Glutamatergic neuron (in vitro differentiated cells): ENCODE measurements at regions not wholly inside any gene's neighbourhood (a gene's known extent, or its start where the extent isn't known, plus 50 kb on each side); places are given as distances from the start of the nearest gene placed in this dataset.

ENCODE experiments used
- DNase-seq: peaks from one replicate; pipeline ENCODE4 v3.0.0; 2022
- H3K27ac Mint-ChIP-seq: one replicate; pipeline ENCODE4 v1.8.0; 2020; ENCODE audit warnings: mild to moderate bottlenecking, mixed read lengths, inconsistent platforms; ENCODE audit not compliant: unreplicated experiment
- H3K27me3 Mint-ChIP-seq: one replicate; pipeline ENCODE4 v1.8.0; 2020; ENCODE audit warnings: mild to moderate bottlenecking, moderate library complexity, mixed read lengths, inconsistent platforms; ENCODE audit not compliant: unreplicated experiment
- H3K36me3 Mint-ChIP-seq: one replicate; pipeline ENCODE4 v1.8.0; 2020; ENCODE audit warnings: mild to moderate bottlenecking, mixed read lengths, inconsistent platforms; ENCODE audit not compliant: unreplicated experiment
- H3K4me1 Mint-ChIP-seq: one replicate; pipeline ENCODE4 v1.8.0; 2020; ENCODE audit warnings: mild to moderate bottlenecking, low read depth, mixed read lengths, inconsistent platforms; ENCODE audit not compliant: unreplicated experiment
- H3K4me3 Mint-ChIP-seq: one replicate; pipeline ENCODE4 v1.8.0; 2020; ENCODE audit warnings: mild to moderate bottlenecking, mixed read lengths, inconsistent platforms; ENCODE audit not compliant: unreplicated experiment
- H3K9me3 Mint-ChIP-seq: one replicate; pipeline ENCODE4 v1.8.0; 2020; ENCODE audit warnings: mild to moderate bottlenecking, moderate library complexity, mixed read lengths, inconsistent platforms; ENCODE audit not compliant: unreplicated experiment
- TF ChIP-seq, protein P1 (sequence below): fragments of 200-600 bp; sonication (generic); IDR thresholded peaks from one replicate; pipeline ENCODE4 v1.5.0; 2021; ENCODE audit not compliant: partially characterized antibody, unreplicated experiment

GRCh38 chr3:13123013-13123654 lies 49.9 kb upstream of the IQSEC1 start:
- no peak overlapping the region for H3K4me3 Mint-ChIP-seq

More at GRCh38 chr3:13123013-13123654, 49.9 kb upstream of the IQSEC1 start:
- Mint-ChIP-seq H3K9me3 (no peaks in the 10 kb centered on the region), H3K4me1 (no peaks in the 10 kb centered on the region), H3K27me3 (no peaks in the 10 kb centered on the region), H3K36me3 (no peaks in the 10 kb centered on the region), H3K27ac (no peak overlapping the region)
- DNase-seq: no peak
- TF ChIP-seq, protein P1, sequence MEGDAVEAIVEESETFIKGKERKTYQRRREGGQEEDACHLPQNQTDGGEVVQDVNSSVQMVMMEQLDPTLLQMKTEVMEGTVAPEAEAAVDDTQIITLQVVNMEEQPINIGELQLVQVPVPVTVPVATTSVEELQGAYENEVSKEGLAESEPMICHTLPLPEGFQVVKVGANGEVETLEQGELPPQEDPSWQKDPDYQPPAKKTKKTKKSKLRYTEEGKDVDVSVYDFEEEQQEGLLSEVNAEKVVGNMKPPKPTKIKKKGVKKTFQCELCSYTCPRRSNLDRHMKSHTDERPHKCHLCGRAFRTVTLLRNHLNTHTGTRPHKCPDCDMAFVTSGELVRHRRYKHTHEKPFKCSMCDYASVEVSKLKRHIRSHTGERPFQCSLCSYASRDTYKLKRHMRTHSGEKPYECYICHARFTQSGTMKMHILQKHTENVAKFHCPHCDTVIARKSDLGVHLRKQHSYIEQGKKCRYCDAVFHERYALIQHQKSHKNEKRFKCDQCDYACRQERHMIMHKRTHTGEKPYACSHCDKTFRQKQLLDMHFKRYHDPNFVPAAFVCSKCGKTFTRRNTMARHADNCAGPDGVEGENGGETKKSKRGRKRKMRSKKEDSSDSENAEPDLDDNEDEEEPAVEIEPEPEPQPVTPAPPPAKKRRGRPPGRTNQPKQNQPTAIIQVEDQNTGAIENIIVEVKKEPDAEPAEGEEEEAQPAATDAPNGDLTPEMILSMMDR: no peak
